ENCODE measurements at regions not wholly inside any gene's neighbourhood (a gene's known extent, or its start where the extent isn't known, plus 50 kb on each side); places are given as distances from the start of the nearest gene placed in this dataset.
"Not testable (repeated sequence)": the region's sequence is repeated elsewhere in the genome, so short reads cannot be mapped to it uniquely, and the experiment has no call there.

- Histone ChIP-seq H3K27me3 (ENCODE audit: insufficient read depth, low read length) (no peaks in the 10 kb centered on the region), H3K4me1 (ENCODE audit: insufficient read depth, low read length) (no peaks in the 10 kb centered on the region), H3K9me3 (ENCODE audit: low read length) (no peaks in the 10 kb centered on the region), H2AFZ (ENCODE audit: low read depth, low read length) (no peak overlapping the region), H3K36me3 (ENCODE audit: insufficient read depth, low read length) (no peaks in the 10 kb centered on the region), H3K4me3 (ENCODE audit: low read length) (no peak overlapping the region)
These were observed 136.8 kb upstream of the PDE1C start for GRCh38 chr7:32206987-32207386.

GRCh38 chr7:32206488-32206887 lies 136.3 kb upstream of the PDE1C start:
- no peaks in the 10 kb centered on the region for H3K4me1 ChIP-seq (ENCODE audit: insufficient read depth, low read length)

GRCh38 chr7:32205298-32205824 lies 135.2 kb upstream of the PDE1C start:
- not testable (repeated sequence) for H3K4me1 ChIP-seq (ENCODE audit: insufficient read depth, low read length); H3K9me3 ChIP-seq (ENCODE audit: low read length); H3K36me3 ChIP-seq (ENCODE audit: insufficient read depth, low read length); H3K27me3 ChIP-seq (ENCODE audit: insufficient read depth, low read length); H2AFZ ChIP-seq (ENCODE audit: low read depth, low read length); H3K4me3 ChIP-seq (ENCODE audit: low read length)

More at GRCh38 chr7:32206488-32206887, 136.3 kb upstream of the PDE1C start:
- Histone ChIP-seq H3K36me3 (ENCODE audit: insufficient read depth, low read length) (no peaks in the 10 kb centered on the region), H2AFZ (ENCODE audit: low read depth, low read length) (no peak overlapping the region), H3K9me3 (ENCODE audit: low read length) (no peaks in the 10 kb centered on the region), H3K4me3 (ENCODE audit: low read length) (no peak overlapping the region), H3K27me3 (ENCODE audit: insufficient read depth, low read length) (no peaks in the 10 kb centered on the region)

GRCh38 chr7:32204361-32205018 lies 134.3 kb upstream of the PDE1C start:
- no peak overlapping the region for H3K4me3 ChIP-seq (ENCODE audit: low read length)
- no peak overlapping the region for H2AFZ ChIP-seq (ENCODE audit: low read depth, low read length)
- H3K4me1 ChIP-seq (ENCODE audit: insufficient read depth, low read length), result no peaks in the 10 kb centered on the region
- no peaks in the 10 kb centered on the region for H3K36me3 ChIP-seq (ENCODE audit: insufficient read depth, low read length)
- H3K9me3 ChIP-seq (ENCODE audit: low read length), result no peaks in the 10 kb centered on the region
- H3K27me3 ChIP-seq (ENCODE audit: insufficient read depth, low read length), result no peaks in the 10 kb centered on the region

GRCh38 chr7:32200646-32201045 lies 130.4 kb upstream of the PDE1C start:
- Histone ChIP-seq H3K4me3 (ENCODE audit: low read length) (no peak overlapping the region), H3K9me3 (ENCODE audit: low read length) (no peaks in the 10 kb centered on the region), H3K4me1 (ENCODE audit: insufficient read depth, low read length) (no peaks in the 10 kb centered on the region), H3K36me3 (ENCODE audit: insufficient read depth, low read length) (no peaks in the 10 kb centered on the region), H2AFZ (ENCODE audit: low read depth, low read length) (no peak overlapping the region), H3K27me3 (ENCODE audit: insufficient read depth, low read length) (no peaks in the 10 kb centered on the region)

- Histone ChIP-seq H3K36me3 (ENCODE audit: insufficient read depth, low read length) (no peaks in the 10 kb centered on the region), H3K4me1 (ENCODE audit: insufficient read depth, low read length) (no peaks in the 10 kb centered on the region), H3K9me3 (ENCODE audit: low read length) (no peaks in the 10 kb centered on the region), H3K27me3 (ENCODE audit: insufficient read depth, low read length) (no peaks in the 10 kb centered on the region), H2AFZ (ENCODE audit: low read depth, low read length) (no peak overlapping the region), H3K4me3 (ENCODE audit: low read length) (no peak overlapping the region)
These were observed 124.3 kb upstream of the PDE1C start for GRCh38 chr7:32194537-32194936.

GRCh38 chr7:32191305-32191704 lies 121.1 kb upstream of the PDE1C start:
- no peak overlapping the region for H2AFZ ChIP-seq (ENCODE audit: low read depth, low read length)
- H3K36me3 ChIP-seq (ENCODE audit: insufficient read depth, low read length), result no peaks in the 10 kb centered on the region
- H3K27me3 ChIP-seq (ENCODE audit: insufficient read depth, low read length), result no peaks in the 10 kb centered on the region
- H3K9me3 ChIP-seq (ENCODE audit: low read length), result no peaks in the 10 kb centered on the region
- H3K4me3 ChIP-seq (ENCODE audit: low read length), result no peak overlapping the region
- no peaks in the 10 kb centered on the region for H3K4me1 ChIP-seq (ENCODE audit: insufficient read depth, low read length)

GRCh38 chr7:32179567-32179966 lies 109.4 kb upstream of the PDE1C start:
- H3K36me3 ChIP-seq (ENCODE audit: insufficient read depth, low read length), result no peaks in the 10 kb centered on the region
- H3K9me3 ChIP-seq (ENCODE audit: low read length), result no peaks in the 10 kb centered on the region
- no peaks in the 10 kb centered on the region for H3K4me1 ChIP-seq (ENCODE audit: insufficient read depth, low read length)
- H2AFZ ChIP-seq (ENCODE audit: low read depth, low read length), result no peak overlapping the region
- no peak overlapping the region for H3K4me3 ChIP-seq (ENCODE audit: low read length)
- H3K27me3 ChIP-seq (ENCODE audit: insufficient read depth, low read length), result no peaks in the 10 kb centered on the region

- Histone ChIP-seq H3K4me1 (ENCODE audit: insufficient read depth, low read length) (no peaks in the 10 kb centered on the region), H3K36me3 (ENCODE audit: insufficient read depth, low read length) (no peaks in the 10 kb centered on the region), H3K27me3 (ENCODE audit: insufficient read depth, low read length) (no peaks in the 10 kb centered on the region), H2AFZ (ENCODE audit: low read depth, low read length) (no peak overlapping the region), H3K4me3 (ENCODE audit: low read length) (no peak overlapping the region), H3K9me3 (ENCODE audit: low read length) (no peaks in the 10 kb centered on the region)
These were observed 108.6 kb upstream of the PDE1C start for GRCh38 chr7:32178677-32179366.

GRCh38 chr7:32177232-32177631 lies 107.0 kb upstream of the PDE1C start:
- Histone ChIP-seq H2AFZ (ENCODE audit: low read depth, low read length) (no peak overlapping the region), H3K27me3 (ENCODE audit: insufficient read depth, low read length) (no peaks in the 10 kb centered on the region), H3K9me3 (ENCODE audit: low read length) (no peaks in the 10 kb centered on the region), H3K4me1 (ENCODE audit: insufficient read depth, low read length) (no peaks in the 10 kb centered on the region), H3K36me3 (ENCODE audit: insufficient read depth, low read length) (no peaks in the 10 kb centered on the region), H3K4me3 (ENCODE audit: low read length) (no peak overlapping the region)

GRCh38 chr7:32175099-32175498 lies 104.9 kb upstream of the PDE1C start:
- H3K4me3 ChIP-seq (ENCODE audit: low read length), result no peak overlapping the region
- H3K27me3 ChIP-seq (ENCODE audit: insufficient read depth, low read length), result no peaks in the 10 kb centered on the region

GRCh38 chr7:32171248-32171647 lies 101.0 kb upstream of the PDE1C start:
- H2AFZ ChIP-seq (ENCODE audit: low read depth, low read length), result no peak overlapping the region
- no peak overlapping the region for H3K4me3 ChIP-seq (ENCODE audit: low read length)
- H3K9me3 ChIP-seq (ENCODE audit: low read length), result no peaks in the 10 kb centered on the region
- H3K4me1 ChIP-seq (ENCODE audit: insufficient read depth, low read length), result no peaks in the 10 kb centered on the region
- no peaks in the 10 kb centered on the region for H3K36me3 ChIP-seq (ENCODE audit: insufficient read depth, low read length)
- no peaks in the 10 kb centered on the region for H3K27me3 ChIP-seq (ENCODE audit: insufficient read depth, low read length)

More at GRCh38 chr7:32175099-32175498, 104.9 kb upstream of the PDE1C start:
- Histone ChIP-seq H3K4me1 (ENCODE audit: insufficient read depth, low read length) (no peaks in the 10 kb centered on the region), H3K9me3 (ENCODE audit: low read length) (no peaks in the 10 kb centered on the region), H3K36me3 (ENCODE audit: insufficient read depth, low read length) (no peaks in the 10 kb centered on the region), H2AFZ (ENCODE audit: low read depth, low read length) (no peak overlapping the region)

GRCh38 chr7:32170838-32171237 lies 100.6 kb upstream of the PDE1C start:
- no peaks in the 10 kb centered on the region for H3K36me3 ChIP-seq (ENCODE audit: insufficient read depth, low read length)
- H3K4me1 ChIP-seq (ENCODE audit: insufficient read depth, low read length), result no peaks in the 10 kb centered on the region
- H2AFZ ChIP-seq (ENCODE audit: low read depth, low read length), result no peak overlapping the region
- H3K4me3 ChIP-seq (ENCODE audit: low read length), result no peak overlapping the region
- no peaks in the 10 kb centered on the region for H3K27me3 ChIP-seq (ENCODE audit: insufficient read depth, low read length)
- no peaks in the 10 kb centered on the region for H3K9me3 ChIP-seq (ENCODE audit: low read length)
